ENCODE measurements at regions not wholly inside any gene's neighbourhood (a gene's known extent, or its start where the extent isn't known, plus 50 kb on each side); places are given as distances from the start of the nearest gene placed in this dataset.

DNA sequence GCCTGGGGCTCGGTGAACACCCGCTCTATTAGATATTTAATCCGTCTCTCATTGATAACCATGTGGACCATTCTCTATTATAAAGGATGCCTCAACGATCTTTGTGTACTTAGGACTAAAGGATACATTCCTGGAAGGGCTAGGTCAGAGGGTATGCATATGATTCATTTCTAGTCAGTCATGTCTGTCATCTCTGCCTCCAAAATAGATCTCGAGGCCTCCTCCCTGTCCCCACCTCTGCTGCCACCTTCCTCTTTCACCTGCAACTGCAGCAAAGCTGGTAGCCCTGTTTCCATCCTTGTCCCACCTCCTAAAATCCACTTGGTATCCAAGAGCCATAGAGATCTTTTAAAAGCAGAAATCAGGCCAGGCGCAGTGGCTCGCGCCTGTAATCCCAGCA, 121.5 kb downstream of the KATNIP start:
- POLR2A ChIA-PET (ENCODE audit: low non-redundant PET) = no interaction called here

GRCh38 chr16:27676839-27677238, 126.9 kb downstream of the KATNIP start:
- H3K4me1 ChIP-seq (ENCODE audit: insufficient read depth, low read length, poor library complexity, severe bottlenecking) = no peaks in the 10 kb centered on the region
- no peaks in the 10 kb centered on the region for H3K9me3 ChIP-seq (ENCODE audit: low read depth, low read length, poor library complexity, severe bottlenecking)
- no peak overlapping the region for H3K4me3 ChIP-seq (ENCODE audit: low read depth, low read length, poor library complexity, severe bottlenecking)
- CTCF ChIA-PET = no interaction called here
- no peak overlapping the region for H3K27ac ChIP-seq (ENCODE audit: low read depth, low read length, poor library complexity, severe bottlenecking)
- BruUV-seq (replicated peaks) = no TSS peak
- H3K27me3 ChIP-seq (replicated peaks; ENCODE audit: insufficient read depth, low read depth, low read length, poor library complexity) = no peaks in the 10 kb centered on the region
- TF ChIP-seq EZH2 (IDR thresholded peaks at IDR 0.05; ENCODE audit: borderline replicate concordance, low read depth, low read length, poor library complexity, severe bottlenecking) (no peak), CTCF (conservative IDR thresholded peaks at IDR 0.05; ENCODE audit: low read depth, low read length) (no peak)
- no peak for DNase-seq (ENCODE audit: low spot score)
- intact Hi-C loops (cut with micrococcal nuclease; ENCODE audit: unreplicated experiment) = no loop called here
- H3K36me3 ChIP-seq (ENCODE audit: insufficient read depth, low read length, poor library complexity, severe bottlenecking) = no peaks in the 10 kb centered on the region
- POLR2A ChIA-PET (ENCODE audit: low non-redundant PET) = no interaction called here

More for the DNA sequence above, 121.5 kb downstream of the KATNIP start:
- H3K27ac ChIP-seq (ENCODE audit: low read depth, low read length, poor library complexity, severe bottlenecking) = no peak overlapping the region
- no TSS peak for BruUV-seq (replicated peaks)
- CTCF ChIA-PET = no interaction called here
- intact Hi-C loops (cut with micrococcal nuclease; ENCODE audit: unreplicated experiment) = no loop called here
- H3K27me3 ChIP-seq (replicated peaks; ENCODE audit: insufficient read depth, low read depth, low read length, poor library complexity) = no peaks in the 10 kb centered on the region
- H3K36me3 ChIP-seq (ENCODE audit: insufficient read depth, low read length, poor library complexity, severe bottlenecking) = no peaks in the 10 kb centered on the region
- H3K9me3 ChIP-seq (ENCODE audit: low read depth, low read length, poor library complexity, severe bottlenecking) = no peaks in the 10 kb centered on the region
- TF ChIP-seq CTCF (conservative IDR thresholded peaks at IDR 0.05; ENCODE audit: low read depth, low read length) = no peak
- TF ChIP-seq EZH2 (IDR thresholded peaks at IDR 0.05; ENCODE audit: borderline replicate concordance, low read depth, low read length, poor library complexity, severe bottlenecking) = no peak
- no peak for DNase-seq (ENCODE audit: low spot score)
- H3K4me3 ChIP-seq (ENCODE audit: low read depth, low read length, poor library complexity, severe bottlenecking) = no peak overlapping the region
- no peaks in the 10 kb centered on the region for H3K4me1 ChIP-seq (ENCODE audit: insufficient read depth, low read length, poor library complexity, severe bottlenecking)

- no TSS peak for BruUV-seq (replicated peaks)
- no peaks in the 10 kb centered on the region for H3K36me3 ChIP-seq (ENCODE audit: insufficient read depth, low read length, poor library complexity, severe bottlenecking)
- no peaks in the 10 kb centered on the region for H3K4me1 ChIP-seq (ENCODE audit: insufficient read depth, low read length, poor library complexity, severe bottlenecking)
- ChIA-PET CTCF (no interaction called here), POLR2A (ENCODE audit: low non-redundant PET) (no interaction called here)
- DNase-seq (ENCODE audit: low spot score) = no peak
- no peak overlapping the region for H3K4me3 ChIP-seq (ENCODE audit: low read depth, low read length, poor library complexity, severe bottlenecking)
- no peaks in the 10 kb centered on the region for H3K27me3 ChIP-seq (replicated peaks; ENCODE audit: insufficient read depth, low read depth, low read length, poor library complexity)
- TF ChIP-seq EZH2 (IDR thresholded peaks at IDR 0.05; ENCODE audit: borderline replicate concordance, low read depth, low read length, poor library complexity, severe bottlenecking) (no peak), CTCF (conservative IDR thresholded peaks at IDR 0.05; ENCODE audit: low read depth, low read length) (no peak)
- H3K9me3 ChIP-seq (ENCODE audit: low read depth, low read length, poor library complexity, severe bottlenecking) = no peaks in the 10 kb centered on the region
- no peak overlapping the region for H3K27ac ChIP-seq (ENCODE audit: low read depth, low read length, poor library complexity, severe bottlenecking)
- intact Hi-C loops (cut with micrococcal nuclease; ENCODE audit: unreplicated experiment) = no loop called here
Observed at GRCh38 chr16:27677263-27677662, 127.3 kb downstream of the KATNIP start.

Measured in A673 (cell line).